Caco-2 (cell line): ENCODE measurements at regions not wholly inside any gene's neighbourhood (a gene's known extent, or its start where the extent isn't known, plus 50 kb on each side); places are given as distances from the start of the nearest gene placed in this dataset.

Source experiments
- BruUV-seq: library from RNA; stranded (reverse); fragments of 400-500 nt; replicated peaks from 2 replicates; lab custom pipeline; 2021; lab: Mats Ljungman, UMichigan
- CTCF ChIA-PET: fragments of 300-600 bp; sonication (Branson Sonifier 250); formaldehyde crosslinking; loops from one replicate; lab custom pipeline; 2022; ENCODE audit warnings: antibody characterized with exemption; lab: Charles Lee
- POLR2A ChIA-PET: fragments of 300-600 bp; sonication (Branson Sonifier 250); formaldehyde crosslinking; loops from one replicate; lab custom pipeline; 2022; ENCODE audit warnings: antibody characterized with exemption; lab: Charles Lee
- DNase-seq, 2 experiments: peaks; one replicate each; pipeline versions ENCODE4 v3.0.0 to v3.0.0-alpha.2; 2020 to 2022
- H3K27me3 ChIP-seq: replicated peaks from 2 replicates; pipeline ENCODE4 v1.6.0; 2011; ENCODE audit warnings: low read length; ENCODE audit not compliant: control insufficient read depth, insufficient read depth
- H3K36me3 ChIP-seq: 2 replicates; pipeline ENCODE4 v1.5.1; 2011; ENCODE audit warnings: low read length; ENCODE audit not compliant: control insufficient read depth, insufficient read depth
- H3K4me1 ChIP-seq: fragments of 250-450 bp; sonication (Bioruptor Pico); 2 replicates; pipeline ENCODE4 v1.5.1; 2020; ENCODE audit warnings: mild to moderate bottlenecking
- H3K4me3 ChIP-seq: 2 replicates; pipeline ENCODE4 v1.5.1; 2011; ENCODE audit warnings: low read depth, mild to moderate bottlenecking, control low read depth, low read length
- H3K9me3 ChIP-seq: fragments of 250-450 bp; sonication (Bioruptor Pico); 2 replicates; pipeline ENCODE4 v1.5.1; 2020; ENCODE audit warnings: mild to moderate bottlenecking, moderate library complexity
- H3K27ac Mint-ChIP-seq: one replicate; pipeline ENCODE4 v1.8.0; 2022; ENCODE audit warnings: mixed read lengths; ENCODE audit not compliant: unreplicated experiment
- H3K27me3 Mint-ChIP-seq: one replicate; pipeline ENCODE4 v1.8.0; 2022; ENCODE audit warnings: mixed read lengths; ENCODE audit not compliant: insufficient read depth, unreplicated experiment
- H3K36me3 Mint-ChIP-seq: one replicate; pipeline ENCODE4 v1.8.0; 2022; ENCODE audit warnings: mild to moderate bottlenecking, mixed read lengths; ENCODE audit not compliant: insufficient read depth, unreplicated experiment
- H3K4me1 Mint-ChIP-seq: one replicate; pipeline ENCODE4 v1.8.0; 2022; ENCODE audit warnings: low read depth, mixed read lengths; ENCODE audit not compliant: unreplicated experiment
- H3K4me3 Mint-ChIP-seq: one replicate; pipeline ENCODE4 v1.8.0; 2022; ENCODE audit warnings: mild to moderate bottlenecking, moderate library complexity, mixed read lengths; ENCODE audit not compliant: unreplicated experiment
- H3K9me3 Mint-ChIP-seq: one replicate; pipeline ENCODE4 v1.8.0; 2022; ENCODE audit warnings: mixed read lengths; ENCODE audit not compliant: unreplicated experiment
- CTCF ChIP-seq, 2 experiments: fragments of 200-600 bp in 1 of 2; IDR thresholded peaks; 1 replicate in 1 of 2; 2 replicates in 1 of 2; pipeline versions ENCODE4 v1.5.1 to v1.8.0; 2011 to 2022; ENCODE audit warnings: antibody characterized with exemption in 1 of 2, control low read depth in 1 of 2, inconsistent platforms in 1 of 2, low read depth in 1 of 2, low read length in 1 of 2, mild to moderate bottlenecking in 1 of 2, moderate library complexity in 1 of 2; ENCODE audit not compliant: insufficient read depth in 1 of 2, severe bottlenecking in 1 of 2, unreplicated experiment in 1 of 2
- intact Hi-C: fragments of 100-400 bp; cut with micrococcal nuclease; formaldehyde crosslinking; loops from one replicate; pipeline ENCODE4 v1.10.0; 2022; ENCODE audit not compliant: unreplicated experiment

GRCh38 chr5:37966291-37966690, 126.5 kb upstream of the GDNF start:
- Mint-ChIP-seq H3K9me3 (no peaks in the 10 kb centered on the region), H3K27ac (no peak overlapping the region), H3K27me3 (peaks cover 12% of the 10 kb centered on the region), H3K4me1 (no peaks in the 10 kb centered on the region), H3K36me3 (no peaks in the 10 kb centered on the region), H3K4me3 (no peak overlapping the region)
- BruUV-seq = no TSS peak
- H3K9me3 ChIP-seq = no peaks in the 10 kb centered on the region
- no peak for DNase-seq
- ChIA-PET POLR2A (no interaction called here), CTCF (no interaction called here)
- H3K36me3 ChIP-seq = no peaks in the 10 kb centered on the region
- intact Hi-C loops = no loop called here
- TF ChIP-seq CTCF (IDR thresholded peaks at IDR 0.05; ENCODE audit: insufficient read depth in 1 of 2, low read depth in 1 of 2, low read length in 1 of 2, severe bottlenecking in 1 of 2, unreplicated experiment in 1 of 2) = no peak
- no peaks in the 10 kb centered on the region for H3K4me1 ChIP-seq
- H3K4me3 ChIP-seq = no peak overlapping the region
- no peaks in the 10 kb centered on the region for H3K27me3 ChIP-seq

- no peak overlapping the region for H3K4me3 ChIP-seq
- peaks cover 3% of the 10 kb centered on the region for H3K27me3 Mint-ChIP-seq
Observed at GRCh38 chr5:37962389-37962788, 122.5 kb upstream of the GDNF start.

GRCh38 chr5:37957218-37957617, 117.4 kb upstream of the GDNF start:
- H3K27me3 Mint-ChIP-seq = no peaks in the 10 kb centered on the region
- DNase-seq = no peak
- H3K27me3 ChIP-seq = no peaks in the 10 kb centered on the region
- no peaks in the 10 kb centered on the region for H3K4me1 Mint-ChIP-seq
- H3K4me3 Mint-ChIP-seq = no peak overlapping the region
- ChIA-PET POLR2A (no interaction called here), CTCF (no interaction called here)
- no peak for TF ChIP-seq CTCF (IDR thresholded peaks at IDR 0.05; ENCODE audit: insufficient read depth in 1 of 2, low read depth in 1 of 2, low read length in 1 of 2, severe bottlenecking in 1 of 2, unreplicated experiment in 1 of 2)
- H3K4me3 ChIP-seq = no peak overlapping the region
- intact Hi-C loops = no loop called here
- no peaks in the 10 kb centered on the region for H3K36me3 ChIP-seq
- H3K9me3 Mint-ChIP-seq = peaks cover 34% of the 10 kb centered on the region
- H3K36me3 Mint-ChIP-seq = no peaks in the 10 kb centered on the region
- BruUV-seq = no TSS peak
- H3K9me3 ChIP-seq = peaks cover 18% of the 10 kb centered on the region; the same call in 1 of the 2 replicates
- no peak overlapping the region for H3K27ac Mint-ChIP-seq
- H3K4me1 ChIP-seq = no peaks in the 10 kb centered on the region

More at GRCh38 chr5:37962389-37962788, 122.5 kb upstream of the GDNF start:
- no peaks in the 10 kb centered on the region for H3K4me1 ChIP-seq
- no TSS peak for BruUV-seq
- no peaks in the 10 kb centered on the region for H3K36me3 ChIP-seq
- no peak for DNase-seq
- ChIA-PET POLR2A (no interaction called here), CTCF (no interaction called here)
- no peaks in the 10 kb centered on the region for H3K4me1 Mint-ChIP-seq
- H3K36me3 Mint-ChIP-seq = no peaks in the 10 kb centered on the region
- no peak overlapping the region for H3K27ac Mint-ChIP-seq
- H3K27me3 ChIP-seq = no peaks in the 10 kb centered on the region
- intact Hi-C loops = no loop called here
- H3K9me3 Mint-ChIP-seq = peaks cover 33% of the 10 kb centered on the region
- peaks cover 18% of the 10 kb centered on the region; the same call in 1 of the 2 replicates for H3K9me3 ChIP-seq
- no peak for TF ChIP-seq CTCF (IDR thresholded peaks at IDR 0.05; ENCODE audit: insufficient read depth in 1 of 2, low read depth in 1 of 2, low read length in 1 of 2, severe bottlenecking in 1 of 2, unreplicated experiment in 1 of 2)
- no peak overlapping the region for H3K4me3 Mint-ChIP-seq
